Mesenchymal stem cell (in vitro differentiated cells and primary cell): ENCODE measurements at regions not wholly inside any gene's neighbourhood (a gene's known extent, or its start where the extent isn't known, plus 50 kb on each side); places are given as distances from the start of the nearest gene placed in this dataset.

ENCODE experiments used
- DNase-seq: peaks from one replicate; pipeline ENCODE4 v3.0.0-alpha.2; 2013
- H2AFZ ChIP-seq: one replicate; pipeline ENCODE4 v1.6.1; 2013; ENCODE audit warnings: low read depth, mild to moderate bottlenecking, control low read depth, inconsistent platforms, low read length, moderate library complexity
- H2AK5ac ChIP-seq: 2 replicates; pipeline ENCODE4 v1.6.1; 2013; ENCODE audit warnings: low read length, moderate library complexity, mild to moderate bottlenecking, inconsistent platforms; ENCODE audit not compliant: severe bottlenecking
- H2BK120ac ChIP-seq: one replicate; pipeline ENCODE4 v1.6.1; 2013; ENCODE audit warnings: low read depth, mild to moderate bottlenecking, inconsistent platforms, low read length, moderate library complexity
- H2BK12ac ChIP-seq, 2 experiments: one replicate each; pipeline ENCODE4 v1.6.1; 2013; ENCODE audit warnings: inconsistent platforms in 2 of 2, low read length in 2 of 2, mild to moderate bottlenecking in 2 of 2, moderate library complexity in 2 of 2, control low read depth in 1 of 2
- H2BK15ac ChIP-seq: one replicate; pipeline ENCODE4 v1.6.1; 2013; ENCODE audit warnings: mild to moderate bottlenecking, low read depth, inconsistent platforms; ENCODE audit not compliant: poor library complexity, severe bottlenecking
- H2BK5ac ChIP-seq: 2 replicates; pipeline ENCODE4 v1.6.1; 2013; ENCODE audit warnings: low read depth, mild to moderate bottlenecking, low read length, control low read depth, inconsistent platforms; ENCODE audit not compliant: poor library complexity, severe bottlenecking
- H3K14ac ChIP-seq, 2 experiments: one replicate each; pipeline ENCODE4 v1.6.1; 2013; ENCODE audit warnings: inconsistent platforms in 2 of 2, low read length in 2 of 2, control low read depth in 1 of 2, mild to moderate bottlenecking in 1 of 2, moderate library complexity in 1 of 2
- H3K18ac ChIP-seq, 2 experiments: one replicate each; pipeline ENCODE4 v1.6.1; 2013; ENCODE audit warnings: inconsistent platforms in 2 of 2, low read length in 2 of 2, control low read depth in 1 of 2, low read depth in 1 of 2, mild to moderate bottlenecking in 1 of 2
- H3K23ac ChIP-seq, 2 experiments: one replicate each; pipeline ENCODE4 v1.6.1; 2013; ENCODE audit warnings: inconsistent platforms in 2 of 2, low read length in 2 of 2, mild to moderate bottlenecking in 2 of 2, moderate library complexity in 2 of 2, control low read depth in 1 of 2
- H3K27ac ChIP-seq: 2 replicates; pipeline ENCODE4 v1.5.1; 2013; ENCODE audit warnings: mild to moderate bottlenecking, moderate library complexity, low read length, control low read depth, inconsistent platforms; ENCODE audit not compliant: poor library complexity, severe bottlenecking
- H3K27me3 ChIP-seq, 2 experiments: 2 replicates each; pipeline versions ENCODE4 v1.6.1 to v1.7.0; 2013; ENCODE audit warnings: low read length in 2 of 2, mild to moderate bottlenecking in 2 of 2, moderate library complexity in 2 of 2, control low read depth in 1 of 2, inconsistent platforms in 1 of 2; ENCODE audit not compliant: control insufficient read depth in 1 of 2, insufficient read depth in 1 of 2
- H3K36me3 ChIP-seq, 2 experiments: 2 replicates each; pipeline versions ENCODE4 v1.6.1 to v1.7.0; 2013; ENCODE audit warnings: low read length in 2 of 2, control low read depth in 1 of 2, inconsistent platforms in 1 of 2, low read depth in 1 of 2, mild to moderate bottlenecking in 1 of 2; ENCODE audit not compliant: insufficient read depth in 2 of 2, control insufficient read depth in 1 of 2
- H3K4ac ChIP-seq, 2 experiments: one replicate each; pipeline ENCODE4 v1.6.1; 2013; ENCODE audit warnings: inconsistent platforms in 2 of 2, low read length in 2 of 2, mild to moderate bottlenecking in 2 of 2, moderate library complexity in 2 of 2, control low read depth in 1 of 2, low read depth in 1 of 2
- H3K4me1 ChIP-seq: 2 replicates; pipeline ENCODE4 v1.6.1; 2013; ENCODE audit warnings: low read depth, low read length, control low read depth; ENCODE audit not compliant: control insufficient read depth, insufficient read depth
- H3K4me2 ChIP-seq: 2 replicates; pipeline ENCODE4 v1.6.1; 2013; ENCODE audit warnings: low read length, mild to moderate bottlenecking, inconsistent platforms; ENCODE audit not compliant: poor library complexity, severe bottlenecking
- H3K4me3 ChIP-seq, 2 experiments: 2 replicates each; pipeline versions ENCODE4 v1.5.1 to v1.7.0; 2013; ENCODE audit warnings: low read length in 2 of 2, mild to moderate bottlenecking in 2 of 2, control low read depth in 1 of 2, low read depth in 1 of 2; ENCODE audit not compliant: insufficient read depth in 1 of 2
- H3K79me1 ChIP-seq: replicated peaks from 2 replicates; pipeline ENCODE4 v1.6.1; 2013; ENCODE audit warnings: mild to moderate bottlenecking, control low read depth, low read length, inconsistent platforms; ENCODE audit not compliant: poor library complexity, severe bottlenecking
- H3K9ac ChIP-seq: 2 replicates; pipeline ENCODE4 v1.7.0; 2013; ENCODE audit warnings: mild to moderate bottlenecking, low read length, moderate library complexity
- H3K9me3 ChIP-seq: 2 replicates; pipeline ENCODE4 v1.7.0; 2013; ENCODE audit warnings: mild to moderate bottlenecking, low read length; ENCODE audit not compliant: control insufficient read depth
- H4K8ac ChIP-seq: one replicate; pipeline ENCODE4 v1.6.1; 2013; ENCODE audit warnings: inconsistent platforms, mild to moderate bottlenecking, low read length, moderate library complexity
- H4K91ac ChIP-seq: one replicate; pipeline ENCODE4 v1.6.1; 2013; ENCODE audit warnings: mild to moderate bottlenecking, low read length, inconsistent platforms
- WGBS: methylation state at CpG from one replicate; pipeline ENCODE4 v1.1.7; 2013; ENCODE audit warnings: mixed read lengths; 5-methylcytosine and 5-hydroxymethylcytosine counted together

GRCh38 chr2:76082509-76082908 lies 371.8 kb upstream of the GCFC2 start:
- H2BK15ac ChIP-seq: no peak overlapping the region
- no peaks in the 10 kb centered on the region for H3K9me3 ChIP-seq
- no peak overlapping the region for H2BK5ac ChIP-seq
- no peak overlapping the region for H3K27ac ChIP-seq
- H3K18ac ChIP-seq: no peak overlapping the region
- no peak overlapping the region for H3K4ac ChIP-seq
- 77% methylated on average over 3 of the region's 3 CpGs for WGBS
- H2AK5ac ChIP-seq: no peak overlapping the region
- no peak for DNase-seq
- H3K9ac ChIP-seq: no peak overlapping the region
- H3K27me3 ChIP-seq: no peaks in the 10 kb centered on the region
- no peak overlapping the region for H4K8ac ChIP-seq
- no peak overlapping the region for H3K23ac ChIP-seq
- no peak overlapping the region for H2AFZ ChIP-seq
- no peak overlapping the region for H3K14ac ChIP-seq
- H2BK12ac ChIP-seq: no peak overlapping the region
- H3K4me1 ChIP-seq: no peaks in the 10 kb centered on the region
- no peaks in the 10 kb centered on the region for H3K36me3 ChIP-seq
- H3K4me3 ChIP-seq: no peak overlapping the region
- H4K91ac ChIP-seq: no peak overlapping the region
- no peaks in the 10 kb centered on the region for H3K79me1 ChIP-seq
- H2BK120ac ChIP-seq: no peak overlapping the region
- H3K4me2 ChIP-seq: no peak overlapping the region

DNA sequence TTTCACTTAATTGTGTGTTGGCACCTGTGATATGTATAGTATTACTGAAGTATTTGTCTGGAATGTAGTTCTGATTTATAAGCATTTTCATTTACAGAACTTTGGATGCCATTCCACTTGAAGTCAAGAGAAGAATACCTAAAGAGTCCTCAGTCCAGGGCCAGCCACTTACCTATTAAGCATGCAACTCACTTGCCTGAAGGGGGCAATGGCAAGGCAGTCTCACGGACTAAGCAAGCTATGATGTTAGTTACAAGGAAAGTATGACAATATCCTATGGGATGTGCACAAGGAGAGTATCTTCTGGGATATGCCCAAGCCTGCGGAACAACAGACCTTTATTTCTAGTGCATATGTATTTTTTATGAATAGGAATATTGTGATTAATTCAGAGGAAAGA lies 369.4 kb upstream of the GCFC2 start:
- Histone ChIP-seq H3K14ac (no peak overlapping the region), H3K36me3 (no peaks in the 10 kb centered on the region), H3K9me3 (no peaks in the 10 kb centered on the region), H3K9ac (no peak overlapping the region), H2BK120ac (no peak overlapping the region), H2BK15ac (no peak overlapping the region), H3K4me3 (no peak overlapping the region), H3K4me2 (no peak overlapping the region), H4K91ac (no peak overlapping the region), H3K23ac (no peak overlapping the region), H3K4ac (no peak overlapping the region), H2AK5ac (no peak overlapping the region), H2AFZ (no peak overlapping the region), H2BK5ac (no peak overlapping the region), H3K4me1 (no peaks in the 10 kb centered on the region), H3K18ac (no peak overlapping the region), H2BK12ac (no peak overlapping the region), H3K79me1 (no peaks in the 10 kb centered on the region), H4K8ac (no peak overlapping the region), H3K27ac (no peak overlapping the region), H3K27me3 (no peaks in the 10 kb centered on the region)
- no peak for DNase-seq
- WGBS: 80% methylated on average over 1 of the region's 2 CpGs

DNA sequence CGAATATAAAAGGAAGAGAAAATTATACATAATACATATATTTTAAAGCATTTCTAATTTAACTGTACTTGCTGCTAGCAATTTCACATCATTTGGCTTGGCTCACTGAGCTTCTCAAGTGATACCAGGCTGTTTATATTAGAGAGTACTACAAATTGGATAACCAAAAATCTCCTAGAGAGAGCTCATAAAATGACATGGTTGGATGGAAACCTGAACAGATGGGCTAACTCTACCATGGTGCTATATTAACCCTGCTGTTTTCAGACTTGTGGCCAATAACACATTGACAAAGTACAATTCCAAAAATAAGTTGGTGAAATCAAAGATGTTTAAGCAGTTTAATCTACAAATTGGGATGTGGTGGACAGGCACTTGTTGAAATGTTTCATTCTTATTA lies 364.4 kb upstream of the GCFC2 start:
- H3K9ac ChIP-seq: no peak overlapping the region
- H3K23ac ChIP-seq: no peak overlapping the region
- H3K18ac ChIP-seq: no peak overlapping the region
- H3K9me3 ChIP-seq: no peaks in the 10 kb centered on the region
- WGBS: no CpG with 5 or more reads among the region's 1 CpG
- no peak overlapping the region for H3K27ac ChIP-seq
- no peak overlapping the region for H3K4me3 ChIP-seq
- no peak overlapping the region for H3K14ac ChIP-seq
- no peak overlapping the region for H2BK15ac ChIP-seq
- no peak overlapping the region for H2BK12ac ChIP-seq
- no peak overlapping the region for H2BK5ac ChIP-seq
- H3K4ac ChIP-seq: no peak overlapping the region
- no peak overlapping the region for H2AK5ac ChIP-seq
- no peak overlapping the region for H2AFZ ChIP-seq
- H3K79me1 ChIP-seq: no peaks in the 10 kb centered on the region
- DNase-seq: no peak
- H4K91ac ChIP-seq: no peak overlapping the region
- H4K8ac ChIP-seq: no peak overlapping the region
- no peak overlapping the region for H2BK120ac ChIP-seq
- no peak overlapping the region for H3K4me2 ChIP-seq
- H3K36me3 ChIP-seq: no peaks in the 10 kb centered on the region
- no peaks in the 10 kb centered on the region for H3K27me3 ChIP-seq
- no peaks in the 10 kb centered on the region for H3K4me1 ChIP-seq

DNA sequence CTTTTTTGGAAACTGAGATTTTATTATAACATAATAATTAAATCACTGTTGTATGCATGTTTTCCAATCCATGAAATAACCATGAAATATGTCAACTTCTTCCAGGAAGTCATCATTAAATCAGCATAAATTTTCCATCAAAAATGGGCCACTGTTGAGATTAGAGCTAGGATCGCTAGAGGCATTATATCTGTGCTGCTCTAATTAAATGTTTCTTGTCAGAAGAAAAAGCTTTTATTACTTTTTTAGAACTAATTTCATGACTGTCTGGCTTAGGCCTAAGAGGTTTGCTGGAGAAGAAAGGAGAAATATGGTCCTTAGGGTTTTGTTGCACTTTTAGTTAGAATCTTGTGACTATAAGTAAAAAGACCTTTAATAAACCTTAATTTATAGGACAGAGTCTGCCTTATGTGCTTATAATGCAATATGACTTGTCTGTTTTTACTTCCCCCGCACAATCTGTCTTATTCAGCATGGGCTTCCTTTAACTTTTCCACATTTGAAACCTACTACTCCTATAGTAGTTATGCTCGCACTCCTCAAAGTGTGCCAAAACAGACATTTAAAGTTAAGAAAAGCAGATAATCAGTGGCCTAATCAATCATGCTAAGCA lies 363.4 kb upstream of the GCFC2 start:
- Histone ChIP-seq H2BK12ac (no peak overlapping the region), H2AFZ (no peak overlapping the region), H3K23ac (no peak overlapping the region), H2AK5ac (no peak overlapping the region), H2BK5ac (no peak overlapping the region), H3K9me3 (no peaks in the 10 kb centered on the region), H3K4ac (no peak overlapping the region), H2BK15ac (no peak overlapping the region), H2BK120ac (no peak overlapping the region), H3K18ac (no peak overlapping the region), H3K36me3 (no peaks in the 10 kb centered on the region), H3K4me3 (no peak overlapping the region), H3K9ac (no peak overlapping the region), H4K91ac (no peak overlapping the region), H3K14ac (no peak overlapping the region), H3K27ac (no peak overlapping the region), H3K4me2 (no peak overlapping the region), H4K8ac (no peak overlapping the region), H3K27me3 (no peaks in the 10 kb centered on the region), H3K79me1 (no peaks in the 10 kb centered on the region), H3K4me1 (no peaks in the 10 kb centered on the region)
- WGBS: 93% methylated on average over 2 of the region's 3 CpGs
- no peak for DNase-seq
